ENCODE measurements at regions not wholly inside any gene's neighbourhood (a gene's known extent, or its start where the extent isn't known, plus 50 kb on each side); places are given as distances from the start of the nearest gene placed in this dataset.

GRCh38 chr7:52711951-52712350, 323.5 kb upstream of the POM121L12 start:
- no peak for TF ChIP-seq CTCF (IDR thresholded peaks at IDR 0.05)
- no peak for TF ChIP-seq POLR2A (IDR thresholded peaks at IDR 0.05)

Data from right lobe of liver (tissue), 4 donors.